Gastrocnemius medialis (tissue), 4 donors: ENCODE measurements at regions not wholly inside any gene's neighbourhood (a gene's known extent, or its start where the extent isn't known, plus 50 kb on each side); places are given as distances from the start of the nearest gene placed in this dataset.

Source experiments
- CTCF ChIP-seq, 5 experiments: fragments of 450-650 bp in 3 of 5; fragments of 200-600 bp in 2 of 5; sonication (generic) in 2 of 5; IDR thresholded peaks in 4 of 5; conservative IDR thresholded peaks in 1 of 5; 1 replicate in 4 of 5; 2 replicates in 1 of 5; pipeline ENCODE4 v1.5.1; 2016 to 2019; ENCODE audit warnings: antibody characterized with exemption in 5 of 5, mild to moderate bottlenecking in 3 of 5, moderate library complexity in 3 of 5
- POLR2A ChIP-seq, 2 donors: fragments of 450-650 bp; IDR thresholded peaks; one replicate each; pipeline ENCODE4 v1.6.1; 2017; ENCODE audit warnings: antibody characterized with exemption in 2 of 2, mild to moderate bottlenecking in 2 of 2, moderate library complexity in 2 of 2

GRCh38 chr6:91716361-91716760 lies 1129.5 kb upstream of the MAP3K7 start:
- TF ChIP-seq CTCF (IDR thresholded peaks at IDR 0.05 in 4 of 5, conservative IDR thresholded peaks at IDR 0.05 in 1 of 5) = no peak
- TF ChIP-seq POLR2A (IDR thresholded peaks at IDR 0.05) = no peak
